Karpas-422 (cell line): ENCODE measurements at regions not wholly inside any gene's neighbourhood (a gene's known extent, or its start where the extent isn't known, plus 50 kb on each side); places are given as distances from the start of the nearest gene placed in this dataset.

Experiments
- DNase-seq: peaks from one replicate; pipeline ENCODE4 v3.0.0-alpha.2; 2015
- H2AFZ ChIP-seq: fragments of 200-600 bp; sonication (generic); 2 replicates; pipeline ENCODE4 v1.6.1; 2014; ENCODE audit warnings: antibody characterized with exemption, low read length, mixed read lengths
- H3K27ac ChIP-seq: fragments of 200-600 bp; sonication (generic); 2 replicates; pipeline ENCODE4 v1.5.1; 2014; ENCODE audit warnings: mild to moderate bottlenecking, low read length, moderate library complexity
- H3K27me3 ChIP-seq: fragments of 200-600 bp; sonication (generic); 2 replicates; pipeline ENCODE4 v1.6.1; 2014; ENCODE audit warnings: low read length, mixed read lengths
- H3K36me3 ChIP-seq: fragments of 200-600 bp; sonication (generic); 2 replicates; pipeline ENCODE4 v1.6.1; 2014; ENCODE audit warnings: low read length, mixed read lengths; ENCODE audit not compliant: insufficient read depth
- H3K4me1 ChIP-seq: fragments of 200-600 bp; sonication (generic); 2 replicates; pipeline ENCODE4 v1.6.1; 2014; ENCODE audit warnings: mild to moderate bottlenecking, low read length, mixed read lengths
- H3K4me2 ChIP-seq: fragments of 200-600 bp; sonication (generic); 2 replicates; pipeline ENCODE4 v1.6.1; 2014; ENCODE audit warnings: low read length, low read depth, mild to moderate bottlenecking; ENCODE audit not compliant: poor library complexity, severe bottlenecking
- H3K4me3 ChIP-seq: fragments of 200-600 bp; sonication (generic); 2 replicates; pipeline ENCODE4 v1.5.1; 2014; ENCODE audit warnings: mild to moderate bottlenecking, antibody characterized with exemption, low read length, mixed read lengths
- H3K79me2 ChIP-seq: fragments of 200-600 bp; sonication (generic); 2 replicates; pipeline ENCODE4 v1.6.1; 2014; ENCODE audit warnings: mild to moderate bottlenecking, low read length, mixed read lengths
- H3K9ac ChIP-seq: fragments of 200-600 bp; sonication (generic); 2 replicates; pipeline ENCODE4 v1.6.0; 2014; ENCODE audit warnings: low read length
- H3K9me2 ChIP-seq: fragments of 200-600 bp; sonication (generic), shearing (Covaris generic); replicated peaks from 2 replicates; pipeline ENCODE4 v1.6.0; 2014; ENCODE audit warnings: mild to moderate bottlenecking, low read length, moderate library complexity; ENCODE audit not compliant: insufficient read depth
- H3K9me3 ChIP-seq: fragments of 300-700, 200-600 bp; sonication (generic); 2 replicates; pipeline ENCODE4 v1.6.1; 2014; ENCODE audit warnings: low read length, mixed read lengths
- H4K20me1 ChIP-seq: fragments of 200-600 bp; sonication (generic); 2 replicates; pipeline ENCODE4 v1.6.1; 2014; ENCODE audit warnings: mild to moderate bottlenecking, antibody characterized with exemption, low read length, low read depth; ENCODE audit not compliant: insufficient read depth

DNA sequence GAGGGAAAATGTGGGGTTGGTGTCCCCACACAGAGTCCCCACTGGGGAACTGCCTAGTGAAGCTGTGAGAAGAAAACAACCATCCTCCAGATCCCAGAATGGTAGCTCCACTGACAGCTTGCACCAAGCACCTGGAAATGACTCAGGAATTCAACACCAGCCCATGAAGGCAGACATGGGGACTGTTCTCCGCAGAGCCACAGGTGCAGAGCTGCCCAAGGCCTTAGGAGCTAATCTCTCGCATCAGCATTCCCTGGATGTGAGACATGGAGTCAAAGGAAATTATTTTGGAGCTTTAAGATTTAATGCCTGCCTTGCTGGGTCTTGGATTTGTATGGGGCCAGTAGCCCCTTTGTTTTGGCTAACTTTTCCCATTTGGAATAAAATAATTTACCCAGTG is 367.9 kb downstream of the FAM133A start:
- no peaks in the 10 kb centered on the region for H3K79me2 ChIP-seq
- H3K9me3 ChIP-seq, result peaks cover 21% of the 10 kb centered on the region
- no peaks in the 10 kb centered on the region for H3K27me3 ChIP-seq
- no peak overlapping the region for H3K4me3 ChIP-seq
- H2AFZ ChIP-seq, result no peak overlapping the region
- no peaks in the 10 kb centered on the region for H3K4me1 ChIP-seq
- no peaks in the 10 kb centered on the region for H3K9me2 ChIP-seq
- DNase-seq, result no peak
- H4K20me1 ChIP-seq, result no peaks in the 10 kb centered on the region
- no peaks in the 10 kb centered on the region for H3K36me3 ChIP-seq
- H3K27ac ChIP-seq, result no peak overlapping the region
- no peak overlapping the region for H3K9ac ChIP-seq
- no peak overlapping the region for H3K4me2 ChIP-seq

DNA sequence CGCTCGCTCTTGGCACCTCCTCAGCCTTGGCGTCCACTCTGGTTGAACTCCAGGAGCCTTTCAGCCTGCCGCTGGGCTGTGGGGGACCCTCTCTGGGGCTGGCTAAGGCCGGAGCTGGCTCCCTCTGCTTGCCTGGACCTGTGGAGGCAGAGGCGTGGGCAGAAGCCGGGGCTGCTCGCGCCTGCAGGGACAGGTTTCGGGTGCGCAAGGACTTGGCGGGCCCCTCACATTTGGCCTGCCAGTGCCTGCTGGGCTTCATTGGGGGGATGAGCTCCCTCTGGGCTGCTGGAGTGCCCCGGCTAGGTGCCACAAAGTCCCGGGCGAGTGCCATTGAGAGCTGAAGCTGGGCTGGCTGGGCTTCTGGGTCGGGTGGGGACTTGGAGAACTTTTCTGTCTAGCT is 371.7 kb downstream of the FAM133A start:
- no peak overlapping the region for H3K4me3 ChIP-seq

DNA sequence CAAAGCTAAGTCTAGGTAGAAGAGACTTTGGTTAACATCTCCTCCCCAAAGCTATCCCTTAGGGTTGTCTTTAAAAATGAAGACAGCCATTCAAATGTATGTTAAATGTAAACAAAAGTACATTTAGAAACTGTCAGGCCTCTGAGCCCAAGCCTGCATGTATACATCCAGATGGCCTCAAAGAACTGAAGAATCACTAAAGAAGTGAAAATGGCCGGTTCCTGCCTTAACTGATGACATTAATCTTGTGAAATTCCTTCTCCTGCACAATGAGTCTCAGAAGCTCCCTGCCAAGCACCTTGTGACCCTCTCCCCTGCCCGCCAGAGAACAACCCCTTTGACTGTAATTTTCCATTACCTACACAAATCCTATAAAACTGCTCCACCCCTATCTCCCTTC is 377.9 kb downstream of the FAM133A start:
- no peak for DNase-seq
- Histone ChIP-seq H3K4me1 (no peaks in the 10 kb centered on the region), H3K9me2 (no peaks in the 10 kb centered on the region), H3K27me3 (no peaks in the 10 kb centered on the region), H3K27ac (no peak overlapping the region), H3K4me3 (no peak overlapping the region), H3K9me3 (peaks cover 11% of the 10 kb centered on the region), H3K36me3 (no peaks in the 10 kb centered on the region), H3K79me2 (no peaks in the 10 kb centered on the region), H4K20me1 (no peaks in the 10 kb centered on the region), H3K4me2 (no peak overlapping the region), H2AFZ (no peak overlapping the region), H3K9ac (no peak overlapping the region)

More for the DNA sequence above, 371.7 kb downstream of the FAM133A start:
- Histone ChIP-seq H3K4me1 (no peaks in the 10 kb centered on the region), H3K27me3 (no peaks in the 10 kb centered on the region), H3K9me2 (no peaks in the 10 kb centered on the region), H4K20me1 (no peaks in the 10 kb centered on the region), H3K9ac (no peak overlapping the region), H3K4me2 (no peak overlapping the region), H3K27ac (no peak overlapping the region), H3K9me3 (peaks cover 16% of the 10 kb centered on the region), H3K36me3 (no peaks in the 10 kb centered on the region), H3K79me2 (no peaks in the 10 kb centered on the region), H2AFZ (no peak overlapping the region)
- no peak for DNase-seq

DNA sequence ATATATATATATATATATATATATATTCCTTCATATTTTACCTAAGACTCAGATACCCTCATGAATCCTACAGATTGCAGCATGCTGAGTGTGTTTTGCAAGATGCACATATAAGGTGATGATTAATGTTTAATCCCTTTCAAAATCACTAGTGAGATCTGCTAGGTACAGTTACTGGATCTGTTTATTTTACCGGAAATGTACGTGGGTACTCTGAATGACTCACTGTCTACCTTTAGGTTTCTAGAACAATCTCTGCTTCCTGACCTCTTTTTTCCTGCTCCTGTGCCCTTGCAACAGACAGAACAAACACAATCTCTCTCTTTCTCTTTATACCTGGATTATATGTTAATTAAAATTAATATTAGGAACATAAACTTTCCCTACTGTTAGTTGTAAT is 379.6 kb downstream of the FAM133A start:
- Histone ChIP-seq H3K79me2 (no peaks in the 10 kb centered on the region), H3K9me2 (no peaks in the 10 kb centered on the region), H3K27ac (no peak overlapping the region), H3K4me2 (no peak overlapping the region), H3K4me3 (no peak overlapping the region), H2AFZ (no peak overlapping the region), H3K4me1 (no peaks in the 10 kb centered on the region), H3K27me3 (no peaks in the 10 kb centered on the region), H3K9me3 (peaks cover 10% of the 10 kb centered on the region), H3K9ac (no peak overlapping the region), H3K36me3 (no peaks in the 10 kb centered on the region), H4K20me1 (no peaks in the 10 kb centered on the region)
- no peak for DNase-seq

DNA sequence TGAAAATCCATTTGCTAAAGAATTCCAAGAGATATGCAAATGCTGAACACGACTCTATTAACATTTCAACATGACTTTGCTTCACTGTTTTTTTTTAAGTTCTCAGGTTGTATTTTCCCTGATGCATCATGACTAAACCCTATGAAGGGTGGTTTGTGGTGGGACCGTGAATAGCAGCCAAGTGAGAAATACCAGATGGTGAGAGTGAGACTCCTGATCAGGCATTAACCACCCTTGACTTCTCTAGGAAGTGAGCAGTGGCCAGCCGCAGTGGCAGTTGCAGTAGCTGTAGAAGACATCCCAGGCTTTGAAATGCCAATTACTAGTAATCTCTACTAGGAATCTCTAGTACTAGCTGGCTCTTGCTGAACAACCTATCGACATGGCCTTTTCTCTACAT is 383.4 kb downstream of the FAM133A start:
- Histone ChIP-seq H4K20me1 (no peaks in the 10 kb centered on the region), H2AFZ (no peak overlapping the region), H3K9ac (no peak overlapping the region), H3K27me3 (no peaks in the 10 kb centered on the region), H3K9me2 (no peaks in the 10 kb centered on the region), H3K4me3 (no peak overlapping the region), H3K79me2 (no peaks in the 10 kb centered on the region), H3K36me3 (no peaks in the 10 kb centered on the region), H3K27ac (no peak overlapping the region), H3K9me3 (peaks cover 22% of the 10 kb centered on the region), H3K4me1 (no peaks in the 10 kb centered on the region), H3K4me2 (no peak overlapping the region)
- no peak for DNase-seq

DNA sequence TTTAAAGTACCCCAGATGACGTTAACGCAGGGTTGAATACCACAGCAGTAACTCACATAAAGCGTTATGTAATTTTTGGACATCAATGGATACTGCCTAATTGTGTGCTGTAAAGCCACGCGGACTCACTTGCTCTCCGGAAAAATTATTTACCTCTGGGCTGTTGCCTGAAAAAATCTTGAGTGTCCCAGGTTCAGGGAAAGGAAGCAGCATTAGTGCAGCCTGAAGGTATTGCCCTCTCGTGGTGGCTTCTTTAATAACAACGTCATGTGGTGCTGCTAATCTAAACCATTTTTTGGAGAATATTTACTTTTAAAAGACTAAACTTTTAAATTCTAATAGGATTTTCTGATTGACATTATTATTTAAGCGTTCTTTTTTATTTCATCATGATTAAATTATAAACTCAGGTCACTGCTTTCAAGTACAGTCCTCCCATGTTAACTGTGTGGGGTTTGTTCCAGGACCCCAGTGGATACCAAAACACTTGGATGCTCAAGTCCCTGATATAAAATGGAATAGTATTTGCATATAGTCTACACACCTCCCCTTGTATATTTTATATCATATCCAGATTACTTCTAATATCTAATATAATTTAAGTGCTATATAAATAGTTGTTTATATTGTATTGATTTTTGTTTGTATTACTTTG is 384.8 kb downstream of the FAM133A start:
- H2AFZ ChIP-seq, result no peak overlapping the region
- H3K27ac ChIP-seq, result no peak overlapping the region
- H3K79me2 ChIP-seq, result no peaks in the 10 kb centered on the region
- H4K20me1 ChIP-seq, result no peaks in the 10 kb centered on the region
- H3K36me3 ChIP-seq, result no peaks in the 10 kb centered on the region
- H3K27me3 ChIP-seq, result no peaks in the 10 kb centered on the region
- no peak overlapping the region for H3K4me3 ChIP-seq
- H3K9me2 ChIP-seq, result no peaks in the 10 kb centered on the region
- peak; percentile 62 for DNase-seq
- no peak overlapping the region for H3K9ac ChIP-seq
- no peaks in the 10 kb centered on the region for H3K4me1 ChIP-seq
- H3K4me2 ChIP-seq, result no peak overlapping the region
- H3K9me3 ChIP-seq, result peaks cover 30% of the 10 kb centered on the region

DNA sequence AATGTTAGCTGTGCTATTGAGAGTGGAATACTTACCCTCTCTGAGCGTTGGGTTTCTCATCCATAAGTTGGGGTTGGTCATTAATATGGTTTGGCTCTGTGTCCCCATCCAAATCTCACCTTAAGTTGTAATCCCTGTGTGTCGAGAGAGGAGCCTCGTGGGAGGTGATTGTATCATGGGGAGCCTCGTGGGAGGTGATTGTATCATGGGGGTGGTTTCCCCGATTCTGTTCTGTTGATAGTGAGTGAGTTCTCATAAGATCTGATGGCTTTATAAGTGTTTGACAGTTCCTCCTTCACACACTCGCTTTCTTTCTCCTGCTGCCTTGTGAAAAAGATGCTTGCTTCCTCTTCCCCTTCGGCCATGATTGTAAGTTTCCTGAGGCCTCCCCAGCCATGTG is 391.1 kb downstream of the FAM133A start:
- Histone ChIP-seq H4K20me1 (no peaks in the 10 kb centered on the region), H3K9ac (no peak overlapping the region), H3K9me3 (peaks cover 19% of the 10 kb centered on the region), H3K4me2 (no peak overlapping the region), H3K36me3 (no peaks in the 10 kb centered on the region), H2AFZ (no peak overlapping the region), H3K27ac (no peak overlapping the region), H3K9me2 (no peaks in the 10 kb centered on the region), H3K27me3 (no peaks in the 10 kb centered on the region), H3K4me1 (no peaks in the 10 kb centered on the region), H3K4me3 (no peak overlapping the region), H3K79me2 (no peaks in the 10 kb centered on the region)
- DNase-seq, result no peak

DNA sequence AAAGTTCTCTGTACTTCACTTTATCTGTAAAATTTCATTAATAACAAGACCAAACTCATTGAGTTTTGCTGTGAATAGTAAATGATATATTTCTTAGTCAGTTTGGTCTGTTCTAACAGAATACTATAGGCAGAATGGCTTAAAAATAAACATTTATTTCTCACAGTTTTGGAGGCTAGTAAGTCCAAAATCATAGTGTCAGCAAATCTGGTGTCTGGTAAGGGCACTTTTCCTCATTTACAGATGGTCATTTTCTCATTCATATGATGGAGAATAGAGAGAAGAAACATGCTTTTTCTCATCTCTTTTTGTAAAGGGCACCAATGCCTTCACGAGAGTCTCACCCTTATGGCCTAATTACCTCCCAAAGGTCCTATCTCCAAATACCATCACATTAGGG is 415.1 kb downstream of the FAM133A start:
- no peak overlapping the region for H3K4me3 ChIP-seq
- H4K20me1 ChIP-seq, result no peaks in the 10 kb centered on the region
- no peak overlapping the region for H2AFZ ChIP-seq
- H3K4me1 ChIP-seq, result no peaks in the 10 kb centered on the region
- no peak overlapping the region for H3K4me2 ChIP-seq
- H3K79me2 ChIP-seq, result no peaks in the 10 kb centered on the region
- peaks cover 13% of the 10 kb centered on the region for H3K9me3 ChIP-seq
- H3K27me3 ChIP-seq, result no peaks in the 10 kb centered on the region
- no peak overlapping the region for H3K9ac ChIP-seq
- H3K36me3 ChIP-seq, result no peaks in the 10 kb centered on the region
- no peaks in the 10 kb centered on the region for H3K9me2 ChIP-seq
- no peak overlapping the region for H3K27ac ChIP-seq
- no peak for DNase-seq

DNA sequence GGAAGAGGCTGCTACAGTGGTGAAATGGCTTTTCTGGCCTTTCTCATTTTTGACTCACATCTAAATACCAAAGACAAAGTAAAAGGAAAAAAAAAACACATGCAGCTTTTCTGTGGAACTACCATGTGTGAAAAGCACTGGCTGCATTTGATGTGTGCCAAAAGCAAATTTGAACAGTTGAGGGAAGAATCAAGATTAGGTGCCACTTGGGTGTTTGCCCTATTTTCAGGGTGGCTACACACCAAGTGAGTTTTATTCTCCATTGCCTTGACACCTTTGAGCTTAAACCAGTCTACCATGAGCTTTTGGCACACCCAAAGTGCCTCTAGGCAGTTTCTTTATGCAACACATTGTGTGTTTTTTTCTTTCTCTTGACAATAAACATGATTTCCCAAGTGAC is 423.9 kb downstream of the FAM133A start:
- no peaks in the 10 kb centered on the region for H3K27me3 ChIP-seq
- H2AFZ ChIP-seq, result no peak overlapping the region
- H3K4me1 ChIP-seq, result no peaks in the 10 kb centered on the region
- H3K27ac ChIP-seq, result no peak overlapping the region
- no peak overlapping the region for H3K4me3 ChIP-seq
- no peaks in the 10 kb centered on the region for H3K79me2 ChIP-seq
- H4K20me1 ChIP-seq, result no peaks in the 10 kb centered on the region
- no peak overlapping the region for H3K4me2 ChIP-seq
- no peaks in the 10 kb centered on the region for H3K9me2 ChIP-seq
- H3K36me3 ChIP-seq, result no peaks in the 10 kb centered on the region
- no peak for DNase-seq
- no peak overlapping the region for H3K9ac ChIP-seq
- peaks cover 48% of the 10 kb centered on the region for H3K9me3 ChIP-seq
